NB4 (cell line): ENCODE measurements at regions not wholly inside any gene's neighbourhood (a gene's known extent, or its start where the extent isn't known, plus 50 kb on each side); places are given as distances from the start of the nearest gene placed in this dataset.
"Not testable (repeated sequence)": the region's sequence is repeated elsewhere in the genome, so short reads cannot be mapped to it uniquely, and the experiment has no call there.

Experiments used
- DNase-seq: peaks from one replicate; pipeline ENCODE4 v3.0.0; 2010; ENCODE audit warnings: low read depth
- H3K4me3 ChIP-seq: one replicate; pipeline ENCODE4 v1.5.1; 2011; ENCODE audit warnings: mild to moderate bottlenecking, low read depth, low read length, moderate library complexity
- CTCF ChIP-seq: IDR thresholded peaks from one replicate; pipeline ENCODE4 v1.5.1; 2012; ENCODE audit warnings: low read depth, low read length
- MAX ChIP-seq: IDR thresholded peaks from 2 replicates; pipeline ENCODE4 v1.6.1; 2011; ENCODE audit warnings: low read depth, low read length
- MYC ChIP-seq: IDR thresholded peaks from 2 replicates; pipeline ENCODE4 v1.6.1; 2011; ENCODE audit warnings: low read depth, low read length
- POLR2A ChIP-seq: IDR thresholded peaks from 2 replicates; pipeline ENCODE4 v1.6.1; 2011; ENCODE audit warnings: mild to moderate bottlenecking; ENCODE audit not compliant: insufficient read length; ENCODE audit errors: extremely low read depth

GRCh38 chr6:134663800-134664535 lies 285.9 kb downstream of the ALDH8A1 start:
- no peak for TF ChIP-seq POLR2A
- no peak for TF ChIP-seq MYC
- TF ChIP-seq CTCF = no peak
- no peak for TF ChIP-seq MAX
- DNase-seq = no peak

GRCh38 chr6:134663356-134663755 lies 286.5 kb downstream of the ALDH8A1 start:
- no peak for DNase-seq
- no peak overlapping the region for H3K4me3 ChIP-seq
- TF ChIP-seq MAX = no peak
- no peak for TF ChIP-seq MYC
- TF ChIP-seq POLR2A = no peak
- no peak for TF ChIP-seq CTCF

More at GRCh38 chr6:134663800-134664535, 285.9 kb downstream of the ALDH8A1 start:
- H3K4me3 ChIP-seq = no peak overlapping the region

GRCh38 chr6:134662077-134662700 lies 287.7 kb downstream of the ALDH8A1 start:
- TF ChIP-seq POLR2A = no peak
- no peak for TF ChIP-seq MYC
- TF ChIP-seq MAX = no peak
- no peak for TF ChIP-seq CTCF
- no peak overlapping the region for H3K4me3 ChIP-seq
- DNase-seq = no peak

GRCh38 chr6:134659885-134660284 lies 290.0 kb downstream of the ALDH8A1 start:
- DNase-seq = not testable (repeated sequence)

GRCh38 chr6:134658596-134658995 lies 291.3 kb downstream of the ALDH8A1 start:
- H3K4me3 ChIP-seq = no peak overlapping the region
- TF ChIP-seq MYC (no peak), POLR2A (no peak), MAX (no peak), CTCF (no peak)
- no peak for DNase-seq

More at GRCh38 chr6:134659885-134660284, 290.0 kb downstream of the ALDH8A1 start:
- not testable (repeated sequence) for H3K4me3 ChIP-seq

- TF ChIP-seq MYC (no peak), CTCF (no peak), POLR2A (no peak), MAX (no peak)
- DNase-seq = no peak
- H3K4me3 ChIP-seq = no peak overlapping the region
Observed at GRCh38 chr6:134657751-134658527, 292.0 kb downstream of the ALDH8A1 start.
